Astrocyte of the hippocampus (primary cell): ENCODE measurements at regions not wholly inside any gene's neighbourhood (a gene's known extent, or its start where the extent isn't known, plus 50 kb on each side); places are given as distances from the start of the nearest gene placed in this dataset.
"Not testable (repeated sequence)": the region's sequence is repeated elsewhere in the genome, so short reads cannot be mapped to it uniquely, and the experiment has no call there.

Experiments
- DNase-seq: peaks from one replicate; pipeline ENCODE4 v3.0.0; 2011; ENCODE audit warnings: low read depth, low spot score

DNA sequence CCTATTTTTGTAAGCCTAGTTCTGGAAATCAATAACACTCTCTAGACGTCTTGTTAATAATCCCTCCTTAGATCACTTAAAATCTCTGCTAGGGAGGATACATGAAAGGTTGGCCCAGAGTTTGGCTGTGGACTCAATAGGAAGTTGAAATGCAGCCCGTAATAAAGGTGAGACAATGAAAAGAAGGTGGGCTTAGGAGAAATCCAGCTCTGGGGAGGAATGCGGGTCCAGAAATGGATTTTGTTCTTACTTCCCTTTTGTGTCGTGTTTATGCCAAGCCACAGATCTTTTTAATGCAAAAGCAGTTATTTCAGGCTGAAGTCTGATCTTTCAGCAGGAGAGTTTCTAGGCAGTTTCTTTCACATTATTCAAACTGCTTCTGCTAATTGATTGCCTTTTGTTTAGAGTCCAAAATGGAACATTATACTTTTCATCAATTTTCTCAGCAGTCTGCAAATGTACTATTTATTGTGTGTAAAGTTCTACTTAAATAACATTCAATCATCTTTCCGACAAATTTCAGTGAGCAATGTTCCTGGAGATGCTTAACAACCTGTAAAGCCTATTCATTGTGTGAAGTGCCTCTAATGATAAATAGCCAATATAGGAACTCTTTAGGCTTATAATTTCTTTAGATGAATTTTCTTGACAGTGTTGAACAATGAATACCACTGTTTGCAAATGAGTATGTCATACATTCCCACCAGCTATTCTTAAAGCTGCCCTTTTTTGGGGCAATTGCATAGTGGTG, 252.9 kb upstream of the KRR1 start:
- no peak for DNase-seq

- DNase-seq, result no peak
Observed at GRCh38 chr12:75760573-75761294, 249.3 kb upstream of the KRR1 start.

GRCh38 chr12:75759842-75760572, 248.6 kb upstream of the KRR1 start:
- DNase-seq, result peak; percentile 69

DNA sequence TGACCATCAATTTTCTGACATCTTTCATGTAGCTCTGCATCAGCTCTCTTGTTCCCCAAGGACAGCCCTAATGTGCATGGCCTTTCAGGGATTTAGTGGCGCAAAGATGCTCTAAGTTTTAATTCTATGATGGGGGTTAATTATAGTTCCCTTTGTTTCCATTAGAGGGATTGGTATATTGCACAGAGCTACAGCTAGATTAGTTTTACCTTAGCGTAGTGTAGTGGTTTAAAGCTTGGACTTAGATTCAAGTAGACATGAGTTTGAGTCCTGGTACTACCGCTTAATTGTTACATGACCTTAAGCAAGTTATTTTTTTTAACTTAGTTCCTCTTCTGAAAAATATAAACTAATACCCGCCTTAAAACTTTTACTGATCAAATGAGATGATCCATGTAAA, 247.8 kb upstream of the KRR1 start:
- DNase-seq, result no peak

DNA sequence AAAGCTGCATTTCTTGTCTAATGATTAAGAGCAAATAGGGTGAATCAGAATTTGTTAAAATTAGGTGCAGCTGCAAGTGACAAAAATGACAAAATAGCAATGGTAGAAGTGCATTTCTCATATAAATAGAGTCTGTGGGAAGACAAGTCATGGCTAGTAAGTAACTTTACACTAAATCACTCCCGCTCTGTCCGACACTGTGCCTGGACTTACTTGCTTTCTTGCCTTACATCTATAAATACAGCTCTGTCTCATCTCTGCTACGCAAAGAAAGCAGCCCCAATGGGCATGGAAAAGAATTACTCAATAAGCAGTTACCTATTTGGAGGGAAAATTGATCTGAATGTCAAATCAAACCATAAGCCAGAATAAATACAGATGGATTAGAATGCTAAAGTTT, 245.4 kb upstream of the KRR1 start:
- no peak for DNase-seq

DNA sequence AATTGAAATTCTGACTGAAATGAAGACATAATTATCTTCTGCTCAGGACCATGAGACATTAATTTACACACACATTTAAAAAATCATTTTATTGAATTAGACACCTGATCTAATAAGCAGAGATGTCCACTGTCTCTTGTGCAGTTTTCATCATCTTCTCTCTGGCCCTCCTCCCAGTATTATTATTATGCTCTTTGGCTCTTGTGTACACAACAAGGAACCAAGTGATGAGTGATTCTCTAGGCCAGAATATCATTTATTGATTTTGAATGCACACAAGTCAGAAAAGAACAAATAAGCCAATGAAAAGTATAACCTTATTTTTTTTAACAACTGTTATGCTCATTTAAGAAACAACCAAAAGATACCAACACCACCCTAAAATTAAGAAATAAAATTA, 244.7 kb upstream of the KRR1 start:
- DNase-seq, result no peak

- DNase-seq, result no peak
Observed at GRCh38 chr12:75754698-75755097, 243.3 kb upstream of the KRR1 start.

GRCh38 chr12:75754141-75754540, 242.7 kb upstream of the KRR1 start:
- DNase-seq, result no peak

GRCh38 chr12:75751769-75752471, 240.5 kb upstream of the KRR1 start:
- DNase-seq, result no peak

GRCh38 chr12:75750716-75751306, 239.4 kb upstream of the KRR1 start:
- DNase-seq, result peak; percentile 83

- DNase-seq, result not testable (repeated sequence)
Observed at GRCh38 chr12:75748990-75749389, 237.6 kb upstream of the KRR1 start.

DNA sequence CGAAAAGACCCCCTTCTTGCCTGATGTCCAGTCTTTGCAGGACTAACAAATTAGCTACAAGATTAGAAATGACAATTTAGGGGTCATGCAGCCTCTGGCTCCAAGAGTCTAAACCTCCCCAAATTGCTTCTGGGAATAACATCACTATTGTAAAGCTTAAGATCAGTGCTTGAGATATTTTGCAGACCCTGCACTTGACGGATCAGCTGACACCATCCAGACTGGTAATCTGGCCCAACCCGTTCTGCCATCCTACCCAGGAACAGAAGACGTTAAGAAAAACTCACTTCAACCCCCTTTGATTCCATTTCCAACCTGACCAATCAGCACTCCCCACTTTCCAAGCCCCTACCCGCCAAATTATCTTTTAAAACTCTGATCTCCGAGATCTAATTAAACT, 236.7 kb upstream of the KRR1 start:
- DNase-seq, result no peak

GRCh38 chr12:75747572-75748021, 236.2 kb upstream of the KRR1 start:
- DNase-seq, result peak; percentile 34

DNA sequence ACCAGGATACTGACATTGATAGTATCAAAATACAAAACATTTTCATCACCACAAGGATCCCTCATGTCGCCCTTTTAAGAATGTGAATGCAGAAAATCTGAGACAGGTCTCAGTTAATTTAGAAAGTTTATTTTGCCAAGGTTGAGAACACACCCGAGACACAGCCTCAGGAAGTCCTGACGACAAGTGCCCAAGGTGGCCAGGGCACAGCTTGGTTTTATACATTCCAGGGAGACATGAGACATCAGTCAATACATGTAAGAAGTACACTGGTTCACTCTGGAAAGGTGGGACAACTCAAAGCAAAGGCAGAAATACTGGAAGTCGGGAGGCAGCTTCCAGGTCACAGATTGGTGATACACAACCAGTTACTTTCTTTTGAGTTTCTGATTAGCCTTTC, 235.2 kb upstream of the KRR1 start:
- no peak for DNase-seq

GRCh38 chr12:75744607-75745256, 233.3 kb upstream of the KRR1 start:
- peak; percentile 44 for DNase-seq

GRCh38 chr12:75742961-75743360, 231.6 kb upstream of the KRR1 start:
- DNase-seq, result no peak

- DNase-seq, result no peak
Observed at GRCh38 chr12:75742048-75742447, 230.6 kb upstream of the KRR1 start.

DNA sequence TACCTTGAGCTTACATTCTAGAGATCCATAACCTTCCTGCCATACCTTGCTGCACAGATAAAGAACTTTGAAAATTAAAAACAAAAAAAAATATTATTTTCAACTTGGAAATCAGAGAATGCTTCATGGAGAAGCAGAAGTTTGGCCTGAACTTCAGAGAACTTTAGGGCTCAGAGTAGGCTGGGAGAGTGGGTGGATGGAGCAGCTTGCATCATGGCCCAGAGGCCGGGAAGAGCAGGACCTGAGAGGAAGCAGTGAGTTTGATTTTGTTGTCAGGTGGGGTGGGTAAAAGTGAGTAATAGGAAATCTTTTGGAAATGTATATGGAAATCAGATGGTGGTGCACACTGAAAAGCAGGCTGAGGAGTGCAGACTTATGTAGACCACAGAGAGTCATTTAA, 228.5 kb upstream of the KRR1 start:
- no peak for DNase-seq

DNA sequence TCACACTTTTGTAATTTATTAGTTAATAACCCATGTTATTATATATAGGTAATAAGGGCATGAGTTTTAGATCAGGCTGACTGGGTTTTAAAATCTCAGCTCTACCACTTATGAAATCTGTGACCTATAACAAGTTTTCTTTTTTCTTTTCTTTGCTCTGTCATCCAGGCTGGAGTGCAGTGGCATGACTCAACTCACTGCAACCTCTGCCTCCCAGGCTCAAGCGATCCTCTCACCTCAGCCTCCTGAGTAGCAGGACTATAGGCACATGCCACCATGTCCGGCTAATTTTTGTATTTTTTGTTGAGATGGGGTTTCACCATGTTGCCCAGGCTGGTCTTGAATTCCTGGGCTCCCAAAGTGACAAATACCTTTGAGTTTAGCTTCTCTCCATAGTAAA, 227.7 kb upstream of the KRR1 start:
- DNase-seq, result not testable (repeated sequence)

- DNase-seq, result peak; percentile 40
Observed at GRCh38 chr12:75738486-75738885, 227.1 kb upstream of the KRR1 start.

DNA sequence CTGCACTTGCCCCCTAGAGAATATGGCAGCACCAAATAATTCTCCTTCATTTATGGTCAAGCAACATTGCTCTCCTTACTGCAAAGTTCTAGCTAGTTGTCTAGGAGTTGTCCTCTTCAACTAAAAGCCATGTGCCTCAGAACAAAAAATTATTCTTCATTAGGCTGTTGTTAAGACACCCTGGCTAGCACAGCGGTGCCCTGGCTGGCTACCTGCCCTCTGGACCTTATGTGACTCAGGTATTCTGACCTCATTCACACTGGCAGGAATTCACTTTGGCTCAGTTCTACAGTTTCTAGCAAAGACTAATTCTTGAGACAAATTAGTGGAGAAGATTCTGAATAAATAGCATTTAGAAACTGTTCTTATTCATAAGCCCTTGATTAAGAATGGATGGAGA, 224.4 kb upstream of the KRR1 start:
- DNase-seq, result peak; percentile 65
